Keratinocyte (primary cell): ENCODE measurements at regions not wholly inside any gene's neighbourhood (a gene's known extent, or its start where the extent isn't known, plus 50 kb on each side); places are given as distances from the start of the nearest gene placed in this dataset.

Experiments
- DNase-seq: peaks from one replicate; pipeline ENCODE4 v3.0.0-alpha.2; 2011; ENCODE audit warnings: low read depth, missing footprints, low spot score
- FAIRE-seq: peaks from 2 replicates; lab custom pipeline; 2011; peaks lifted over from hg19 to GRCh38; lab: Jason Lieb, UNC
- H2AFZ ChIP-seq: 2 replicates; pipeline ENCODE4 v1.6.0; 2012; ENCODE audit warnings: low read length, control low read depth, inconsistent platforms; ENCODE audit not compliant: control insufficient read depth
- H3K27ac ChIP-seq: 2 replicates; pipeline ENCODE4 v1.5.1; 2011; ENCODE audit warnings: low read length; ENCODE audit not compliant: control insufficient read depth, insufficient read depth
- H3K27me3 ChIP-seq: 3 replicates; pipeline ENCODE4 v1.6.0; 2011; ENCODE audit warnings: low read length; ENCODE audit not compliant: control insufficient read depth, insufficient read depth; ENCODE audit errors: extremely low read depth
- H3K36me3 ChIP-seq, 2 experiments: 2 replicates in 1 of 2; 3 replicates in 1 of 2; pipeline ENCODE4 v1.5.1; 2011; ENCODE audit warnings: low read length in 2 of 2, mild to moderate bottlenecking in 1 of 2; ENCODE audit not compliant: control insufficient read depth in 2 of 2, insufficient read depth in 2 of 2; ENCODE audit errors: extremely low read depth in 1 of 2
- H3K4me1 ChIP-seq: 3 replicates; pipeline ENCODE4 v1.5.1; 2011; ENCODE audit warnings: low read length; ENCODE audit not compliant: control insufficient read depth, insufficient read depth; ENCODE audit errors: extremely low read depth
- H3K4me2 ChIP-seq: 3 replicates; pipeline ENCODE4 v1.6.0; 2011; ENCODE audit warnings: low read depth, low read length; ENCODE audit not compliant: control insufficient read depth, insufficient read depth; ENCODE audit errors: extremely low read depth
- H3K4me3 ChIP-seq, 3 experiments: fragments of 200-600 bp in 1 of 3; sonication (generic) in 1 of 3; 2 replicates in 2 of 3; 3 replicates in 1 of 3; pipeline ENCODE4 v1.5.1; 2011 to 2016; ENCODE audit warnings: low read length in 3 of 3, mild to moderate bottlenecking in 3 of 3, control low read depth in 2 of 3, inconsistent platforms in 1 of 3, low read depth in 1 of 3, mixed read lengths in 1 of 3, mixed run types in 1 of 3, moderate library complexity in 1 of 3; ENCODE audit not compliant: control insufficient read depth in 2 of 3, insufficient read depth in 2 of 3; ENCODE audit errors: extremely low read depth in 1 of 3
- H3K79me2 ChIP-seq: 2 replicates; pipeline ENCODE4 v1.6.0; 2012; ENCODE audit warnings: low read length; ENCODE audit not compliant: control insufficient read depth, insufficient read depth
- H3K9ac ChIP-seq: 3 replicates; pipeline ENCODE4 v1.6.0; 2011; ENCODE audit warnings: low read length; ENCODE audit not compliant: control insufficient read depth, insufficient read depth; ENCODE audit errors: extremely low read depth
- H3K9me1 ChIP-seq: 3 replicates; pipeline ENCODE4 v1.6.0; 2011; ENCODE audit warnings: low read length; ENCODE audit not compliant: control insufficient read depth, insufficient read depth; ENCODE audit errors: extremely low read depth
- H3K9me3 ChIP-seq: 2 replicates; pipeline ENCODE4 v1.5.1; 2012; ENCODE audit warnings: low read depth, low read length; ENCODE audit not compliant: control insufficient read depth
- H4K20me1 ChIP-seq: 3 replicates; pipeline ENCODE4 v1.6.0; 2011; ENCODE audit warnings: low read length; ENCODE audit not compliant: control insufficient read depth, insufficient read depth; ENCODE audit errors: extremely low read depth
- CTCF ChIP-seq, 3 experiments: IDR thresholded peaks in 1 of 3; conservative IDR thresholded peaks in 1 of 3; optimal IDR thresholded peaks in 1 of 3; 2 replicates in 2 of 3; 3 replicates in 1 of 3; pipeline versions ENCODE3 to v1.5.1; 2011; ENCODE audit warnings: low read length in 3 of 3, mild to moderate bottlenecking in 3 of 3, moderate library complexity in 2 of 3, control low read depth in 1 of 3, inconsistent platforms in 1 of 3; ENCODE audit not compliant: insufficient read depth in 2 of 3; ENCODE audit errors: extremely low read depth in 1 of 3
- EZH2 ChIP-seq: IDR thresholded peaks from one replicate; pipeline ENCODE4 v1.6.1; 2012; ENCODE audit warnings: inconsistent platforms, mild to moderate bottlenecking, low read length, moderate library complexity
- dilution Hi-C: fragments of 300-500 bp; cut with MboI; formaldehyde crosslinking; loops from one replicate; pipeline ENCODE4 v1.7.0; 2020; ENCODE audit warnings: low sequenced_read_pairs; ENCODE audit not compliant: extremely low pct_ligation_motif_present

GRCh38 chr2:134110532-134110931 lies 143.3 kb upstream of the MGAT5 start:
- no peak overlapping the region for H2AFZ ChIP-seq
- H3K4me1 ChIP-seq: no peaks in the 10 kb centered on the region
- H3K79me2 ChIP-seq: no peaks in the 10 kb centered on the region
- no peak overlapping the region for H3K4me2 ChIP-seq
- H3K9me1 ChIP-seq: no peaks in the 10 kb centered on the region
- H4K20me1 ChIP-seq: no peaks in the 10 kb centered on the region
- H3K27ac ChIP-seq: no peak overlapping the region
- no peak for DNase-seq
- dilution Hi-C loops: no loop called here
- no peaks in the 10 kb centered on the region for H3K36me3 ChIP-seq
- no peaks in the 10 kb centered on the region for H3K9me3 ChIP-seq
- H3K27me3 ChIP-seq: peaks cover 5% of the 10 kb centered on the region
- TF ChIP-seq CTCF (optimal IDR thresholded peaks at IDR 0.05 in 1 of 3, IDR thresholded peaks at IDR 0.05 in 1 of 3, conservative IDR thresholded peaks at IDR 0.05 in 1 of 3; ENCODE audit: extremely low read depth in 1 of 3, insufficient read depth in 2 of 3, low read length in 3 of 3) (no peak), EZH2 (no peak)
- no peak overlapping the region for H3K4me3 ChIP-seq
- no peak overlapping the region for H3K9ac ChIP-seq
- no peak for FAIRE-seq

- Histone ChIP-seq H2AFZ (no peak overlapping the region), H3K9me3 (no peaks in the 10 kb centered on the region), H3K27me3 (peaks cover 5% of the 10 kb centered on the region), H3K4me1 (peaks cover 18% of the 10 kb centered on the region), H3K4me2 (no peak overlapping the region), H3K9me1 (peaks cover 2% of the 10 kb centered on the region), H4K20me1 (peaks cover 7% of the 10 kb centered on the region), H3K9ac (no peak overlapping the region), H3K36me3 (no peaks in the 10 kb centered on the region), H3K79me2 (peaks cover 16% of the 10 kb centered on the region), H3K27ac (no peak overlapping the region), H3K4me3 (no peak overlapping the region)
- TF ChIP-seq EZH2: no peak
- TF ChIP-seq CTCF (optimal IDR thresholded peaks at IDR 0.05 in 1 of 3, IDR thresholded peaks at IDR 0.05 in 1 of 3, conservative IDR thresholded peaks at IDR 0.05 in 1 of 3; ENCODE audit: extremely low read depth in 1 of 3, insufficient read depth in 2 of 3, low read length in 3 of 3): no peak
- DNase-seq: no peak
- dilution Hi-C loops: no loop called here
- FAIRE-seq: no peak
These were observed 136.2 kb upstream of the MGAT5 start for GRCh38 chr2:134117676-134118075.
